Fibroblast of pulmonary artery (primary cell): ENCODE measurements at regions not wholly inside any gene's neighbourhood (a gene's known extent, or its start where the extent isn't known, plus 50 kb on each side); places are given as distances from the start of the nearest gene placed in this dataset.

ENCODE experiments used
- DNase-seq: peaks from one replicate; pipeline ENCODE4 v3.0.0-alpha.2; 2010; ENCODE audit warnings: low read depth
- H3K4me3 ChIP-seq: replicated peaks from 2 replicates; pipeline ENCODE4 v1.5.1; 2011; ENCODE audit warnings: low read depth, mild to moderate bottlenecking, control low read depth, low read length, moderate library complexity
- CTCF ChIP-seq: IDR thresholded peaks from 2 replicates; pipeline ENCODE4 v1.5.1; 2011; ENCODE audit warnings: mild to moderate bottlenecking, control low read depth, low read length, inconsistent platforms; ENCODE audit errors: missing control alignments

DNA sequence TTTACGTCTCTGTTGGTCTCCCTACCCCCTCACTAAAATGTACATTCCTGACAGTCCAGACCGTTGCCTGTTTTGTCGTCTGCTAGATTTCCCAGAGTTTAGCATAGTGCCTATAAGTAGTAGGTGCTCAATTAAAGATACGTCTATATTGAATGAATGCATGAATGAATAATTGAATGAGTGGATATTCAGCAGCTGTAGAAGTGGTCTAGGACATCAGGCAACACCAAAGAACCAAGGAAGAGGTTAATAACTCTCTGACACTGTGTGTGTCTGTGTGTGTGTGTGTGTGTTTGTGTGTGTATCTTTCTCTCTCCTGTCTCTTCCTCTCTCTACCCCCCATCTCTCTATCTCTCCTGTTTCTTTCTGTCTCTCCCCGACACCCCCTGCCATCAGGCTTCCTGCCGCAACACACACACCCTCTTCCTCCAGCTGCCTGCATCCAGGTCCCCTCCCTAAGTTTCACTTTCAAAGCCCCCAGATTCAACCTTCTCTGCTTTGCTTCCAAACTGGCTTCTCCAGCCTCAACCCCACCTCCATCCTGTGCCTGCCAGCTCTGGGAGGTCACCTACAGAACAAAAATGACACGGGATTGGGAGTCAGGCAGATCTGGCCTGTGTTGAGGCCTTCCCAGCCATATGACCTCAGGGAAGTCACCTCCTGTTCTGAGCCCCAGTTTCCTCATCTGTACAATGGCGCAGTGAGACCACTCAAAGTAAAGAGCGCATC, 119.9 kb upstream of the NCOR2 start:
- no peak for TF ChIP-seq CTCF
- H3K4me3 ChIP-seq, result no peak overlapping the region
- DNase-seq, result no peak

GRCh38 chr12:124686370-124687173, 119.2 kb upstream of the NCOR2 start:
- no peak for TF ChIP-seq CTCF
- H3K4me3 ChIP-seq, result no peak overlapping the region
- peak; percentile 57 for DNase-seq

DNA sequence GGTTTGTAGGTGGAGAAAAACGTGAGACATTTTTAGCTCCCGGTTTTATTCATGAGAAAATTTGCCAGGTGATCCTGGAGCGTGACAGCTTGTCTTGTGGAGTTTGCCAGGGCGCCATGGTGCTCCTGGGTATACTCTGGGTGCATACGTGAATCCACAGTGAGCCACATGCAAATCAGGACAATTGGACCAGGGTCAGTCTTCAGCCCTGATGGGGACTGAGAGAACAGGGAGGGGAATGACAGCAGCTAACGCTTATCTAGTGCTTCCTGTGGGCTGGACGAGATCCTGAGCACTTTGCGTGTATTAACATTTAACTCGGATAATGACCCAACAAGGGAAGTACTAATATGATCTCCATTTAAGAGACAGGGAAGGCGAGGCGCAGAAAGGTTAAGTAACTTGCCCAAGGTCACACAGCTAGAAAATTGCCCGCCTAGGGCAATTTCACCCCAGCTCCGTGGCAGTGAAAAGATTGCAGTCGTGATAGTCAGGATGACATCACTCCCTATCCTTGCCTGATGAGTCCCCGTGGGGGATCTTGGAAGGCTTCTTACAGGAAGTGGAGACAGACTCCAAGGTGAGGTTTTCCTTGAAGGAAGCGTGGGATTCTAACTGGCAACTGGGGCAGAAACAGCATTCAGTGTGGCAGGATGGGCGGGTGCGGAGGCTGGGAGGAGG, 118.4 kb upstream of the NCOR2 start:
- H3K4me3 ChIP-seq, result peak overlapping the region; percentile 11
- TF ChIP-seq CTCF, result no peak
- peak; percentile 56 for DNase-seq

GRCh38 chr12:124684971-124685688, 117.7 kb upstream of the NCOR2 start:
- H3K4me3 ChIP-seq, result peak overlapping the region; percentile 11
- peak; percentile 88 for DNase-seq
- no peak for TF ChIP-seq CTCF

DNA sequence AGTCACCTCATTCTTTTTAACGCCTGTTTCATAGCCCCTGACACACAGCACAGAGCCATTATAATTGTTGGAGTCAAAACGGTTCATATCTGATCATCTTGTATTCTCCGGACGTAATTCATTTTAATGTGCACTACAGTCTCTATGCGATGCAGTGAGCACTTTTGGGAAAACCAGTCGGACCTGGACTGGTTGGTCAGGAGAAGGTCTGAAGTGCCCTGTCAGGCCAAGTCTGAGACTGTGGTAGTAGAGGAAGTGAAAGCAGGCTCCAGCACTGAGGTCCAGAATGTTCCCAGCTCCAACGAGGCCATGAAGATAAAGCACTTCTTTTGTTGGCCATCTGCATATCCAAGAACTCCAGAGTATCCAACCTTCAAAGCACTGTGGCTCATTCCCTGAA, 117.1 kb upstream of the NCOR2 start:
- DNase-seq, result no peak
- no peak for TF ChIP-seq CTCF
- H3K4me3 ChIP-seq, result peak overlapping the region; percentile 11
